ENCODE measurements at regions not wholly inside any gene's neighbourhood (a gene's known extent, or its start where the extent isn't known, plus 50 kb on each side); places are given as distances from the start of the nearest gene placed in this dataset.

DNA sequence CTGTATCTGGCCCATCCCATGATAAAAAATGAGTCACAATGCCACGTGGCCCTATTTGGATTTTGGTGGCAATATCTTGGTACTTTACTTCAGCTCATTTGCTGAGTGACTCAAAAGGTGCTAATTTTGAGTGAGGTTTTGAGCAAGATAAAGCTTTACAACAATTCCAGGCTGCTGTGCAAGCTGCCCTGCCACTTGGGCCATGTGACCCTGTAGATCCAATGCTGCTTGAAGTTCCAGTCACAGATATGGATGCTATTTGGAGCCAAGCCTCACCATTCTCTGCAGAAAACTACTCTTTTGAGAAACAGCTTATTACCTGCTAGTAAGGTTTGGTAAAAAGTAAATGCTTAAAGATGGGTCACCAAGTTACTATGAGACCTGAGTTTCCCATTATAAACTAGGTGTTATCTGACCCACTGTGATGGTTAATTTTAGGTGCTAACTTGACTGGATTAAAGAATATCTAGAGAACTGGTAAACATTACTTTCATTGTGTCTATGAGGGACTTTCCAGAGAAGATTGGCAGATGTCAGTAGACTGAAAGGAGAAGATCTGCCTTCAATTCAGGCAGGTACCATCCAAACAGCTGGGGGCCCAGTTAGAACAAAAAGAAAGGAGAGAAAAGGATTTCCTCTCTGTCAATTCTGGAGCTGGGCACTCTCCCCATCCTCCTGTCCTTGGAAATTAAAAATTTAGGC lies 1083.9 kb downstream of the DIPK2A start:
- no peaks in the 10 kb centered on the region for H3K27me3 ChIP-seq (ENCODE audit: low read depth)
- H3K4me3 ChIP-seq: no peak overlapping the region
- H3K9me3 ChIP-seq: no peaks in the 10 kb centered on the region
- H3K4me1 ChIP-seq: no peaks in the 10 kb centered on the region
- intact Hi-C loops (cut with DNase I): no loop called here
- TF ChIP-seq, protein P1, sequence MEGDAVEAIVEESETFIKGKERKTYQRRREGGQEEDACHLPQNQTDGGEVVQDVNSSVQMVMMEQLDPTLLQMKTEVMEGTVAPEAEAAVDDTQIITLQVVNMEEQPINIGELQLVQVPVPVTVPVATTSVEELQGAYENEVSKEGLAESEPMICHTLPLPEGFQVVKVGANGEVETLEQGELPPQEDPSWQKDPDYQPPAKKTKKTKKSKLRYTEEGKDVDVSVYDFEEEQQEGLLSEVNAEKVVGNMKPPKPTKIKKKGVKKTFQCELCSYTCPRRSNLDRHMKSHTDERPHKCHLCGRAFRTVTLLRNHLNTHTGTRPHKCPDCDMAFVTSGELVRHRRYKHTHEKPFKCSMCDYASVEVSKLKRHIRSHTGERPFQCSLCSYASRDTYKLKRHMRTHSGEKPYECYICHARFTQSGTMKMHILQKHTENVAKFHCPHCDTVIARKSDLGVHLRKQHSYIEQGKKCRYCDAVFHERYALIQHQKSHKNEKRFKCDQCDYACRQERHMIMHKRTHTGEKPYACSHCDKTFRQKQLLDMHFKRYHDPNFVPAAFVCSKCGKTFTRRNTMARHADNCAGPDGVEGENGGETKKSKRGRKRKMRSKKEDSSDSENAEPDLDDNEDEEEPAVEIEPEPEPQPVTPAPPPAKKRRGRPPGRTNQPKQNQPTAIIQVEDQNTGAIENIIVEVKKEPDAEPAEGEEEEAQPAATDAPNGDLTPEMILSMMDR (IDR thresholded peaks at IDR 0.05): no peak
- no peak overlapping the region for H3K27ac ChIP-seq
- ATAC-seq (no peak), DNase-seq (no peak)
- no peaks in the 10 kb centered on the region for H3K36me3 ChIP-seq

DNA sequence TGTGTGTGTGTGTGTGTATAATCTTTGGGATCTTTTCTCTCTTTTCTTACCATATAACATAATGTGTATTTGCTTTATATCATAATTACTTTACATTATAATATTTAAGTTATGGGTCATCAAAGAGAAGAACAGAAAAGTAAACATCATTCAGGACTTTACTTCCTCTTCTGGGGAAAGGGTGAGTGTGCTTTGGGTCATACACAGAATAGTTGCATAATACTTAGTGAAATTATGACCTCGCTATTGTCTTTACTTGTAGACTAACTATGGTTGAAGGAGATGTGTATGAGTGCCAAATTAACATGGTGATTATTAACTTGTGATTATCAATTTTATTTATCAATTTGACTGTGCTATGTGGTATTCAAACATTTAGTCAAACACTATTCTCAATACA lies 1086.9 kb downstream of the DIPK2A start:
- no peaks in the 10 kb centered on the region for H3K4me1 ChIP-seq
- no peaks in the 10 kb centered on the region for H3K36me3 ChIP-seq
- H3K27me3 ChIP-seq (ENCODE audit: low read depth): no peaks in the 10 kb centered on the region
- TF ChIP-seq, protein P1 (IDR thresholded peaks at IDR 0.05): no peak
- intact Hi-C loops (cut with DNase I): no loop called here
- DNase-seq (no peak), ATAC-seq (no peak)
- H3K27ac ChIP-seq: no peak overlapping the region
- H3K4me3 ChIP-seq: no peak overlapping the region
- H3K9me3 ChIP-seq: peaks cover 7% of the 10 kb centered on the region

DNA sequence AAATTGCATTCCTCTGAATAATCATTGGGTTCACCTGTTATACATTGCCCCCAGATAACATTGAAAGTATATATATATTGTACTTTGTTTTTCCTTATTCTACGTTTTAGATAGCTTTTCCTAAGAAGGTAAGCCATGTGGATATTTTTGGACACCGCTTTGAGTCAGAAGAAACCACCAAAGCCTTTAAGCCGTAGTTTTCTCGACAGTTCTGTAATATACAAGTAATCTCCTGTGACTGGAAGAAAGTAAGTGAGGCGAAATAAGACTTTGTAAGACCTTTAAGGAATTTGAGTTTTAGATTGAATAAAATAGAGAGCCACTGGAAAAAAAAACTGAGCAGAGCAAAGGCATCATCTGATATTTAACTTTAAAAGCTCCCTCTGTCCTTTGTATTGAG lies 1092.0 kb downstream of the DIPK2A start:
- Histone ChIP-seq H3K4me3 (no peak overlapping the region), H3K9me3 (peaks cover 7% of the 10 kb centered on the region), H3K36me3 (no peaks in the 10 kb centered on the region), H3K27me3 (ENCODE audit: low read depth) (no peaks in the 10 kb centered on the region), H3K4me1 (no peaks in the 10 kb centered on the region), H3K27ac (no peak overlapping the region)
- TF ChIP-seq, protein P1 (IDR thresholded peaks at IDR 0.05): no peak
- DNase-seq: no peak
- intact Hi-C loops (cut with DNase I): no loop called here
- ATAC-seq: no peak

DNA sequence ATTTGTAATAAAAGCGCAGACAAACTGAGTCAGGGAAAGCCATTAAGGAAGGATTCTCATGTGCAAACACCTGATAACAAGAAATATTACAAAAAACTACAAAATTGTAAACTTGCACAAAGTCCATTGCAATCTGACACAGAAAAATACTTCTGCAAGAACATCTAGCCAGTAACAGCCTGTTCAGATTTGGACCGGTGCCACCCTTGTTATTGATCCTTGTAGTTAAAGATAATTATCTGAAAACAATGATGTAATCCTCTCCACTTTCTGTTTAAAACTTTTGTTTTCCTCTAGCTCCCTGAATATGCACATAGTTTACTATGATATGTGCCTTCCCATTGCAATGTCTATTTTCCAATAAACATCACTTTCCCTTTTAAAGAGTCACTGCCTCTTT lies 1090.2 kb downstream of the PLOD2 start:
- intact Hi-C loops (cut with DNase I): no loop called here
- TF ChIP-seq, protein P1 (IDR thresholded peaks at IDR 0.05): no peak
- no peak overlapping the region for H3K27ac ChIP-seq
- H3K4me3 ChIP-seq: no peak overlapping the region
- H3K36me3 ChIP-seq: no peaks in the 10 kb centered on the region
- DNase-seq (no peak), ATAC-seq (no peak)
- no peaks in the 10 kb centered on the region for H3K9me3 ChIP-seq
- H3K27me3 ChIP-seq (ENCODE audit: low read depth): no peaks in the 10 kb centered on the region
- no peaks in the 10 kb centered on the region for H3K4me1 ChIP-seq

DNA sequence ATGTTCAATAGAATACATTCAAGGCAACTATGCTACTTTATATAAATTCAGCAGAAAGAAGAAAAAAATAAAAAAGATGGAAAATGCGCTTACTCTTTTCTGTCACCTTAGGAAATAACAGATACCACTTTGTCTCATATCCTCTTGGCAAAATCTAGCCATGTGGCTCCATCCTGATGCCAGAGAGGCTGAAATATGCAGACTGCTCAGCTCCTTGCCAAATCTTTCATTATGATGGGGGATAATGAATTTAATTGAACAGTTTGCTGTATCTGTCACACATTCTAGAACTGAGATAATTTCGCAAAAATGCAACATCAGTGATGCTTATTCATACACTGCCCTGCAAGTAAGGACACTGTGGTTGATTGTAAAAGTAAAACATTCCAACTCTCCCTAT lies 1081.5 kb downstream of the PLOD2 start:
- Histone ChIP-seq H3K9me3 (no peaks in the 10 kb centered on the region), H3K4me3 (no peak overlapping the region), H3K4me1 (no peaks in the 10 kb centered on the region), H3K36me3 (no peaks in the 10 kb centered on the region), H3K27ac (no peak overlapping the region), H3K27me3 (ENCODE audit: low read depth) (no peaks in the 10 kb centered on the region)
- TF ChIP-seq, protein P1 (IDR thresholded peaks at IDR 0.05): no peak
- intact Hi-C loops (cut with DNase I): no loop called here
- no peak for DNase-seq
- ATAC-seq: no peak

Measured in lower lobe of right lung (tissue), 2 donors.